ENCODE measurements at regions not wholly inside any gene's neighbourhood (a gene's known extent, or its start where the extent isn't known, plus 50 kb on each side); places are given as distances from the start of the nearest gene placed in this dataset.

GRCh38 chr3:178446059-178446458, 90.2 kb upstream of the KCNMB2 start:
- no peaks in the 10 kb centered on the region for H3K36me3 ChIP-seq (ENCODE audit: control insufficient read depth, insufficient read depth, low read length)
- H3K9ac ChIP-seq (ENCODE audit: low read length) = no peak overlapping the region
- H3K4me3 ChIP-seq (ENCODE audit: low read length) = no peak overlapping the region
- no peaks in the 10 kb centered on the region for H3K27me3 ChIP-seq (ENCODE audit: control insufficient read depth, insufficient read depth, low read length)
- H3K4me1 ChIP-seq (ENCODE audit: control insufficient read depth, insufficient read depth, low read length) = no peaks in the 10 kb centered on the region
- H3K27ac ChIP-seq (ENCODE audit: low read depth, low read length) = no peak overlapping the region

GRCh38 chr3:178450476-178450875, 85.8 kb upstream of the KCNMB2 start:
- no peak overlapping the region for H3K4me3 ChIP-seq (ENCODE audit: low read length)
- no peak overlapping the region for H3K27ac ChIP-seq (ENCODE audit: low read depth, low read length)
- H3K4me1 ChIP-seq (ENCODE audit: control insufficient read depth, insufficient read depth, low read length) = peaks cover 3% of the 10 kb centered on the region
- H3K9ac ChIP-seq (ENCODE audit: low read length) = no peak overlapping the region
- no peaks in the 10 kb centered on the region for H3K36me3 ChIP-seq (ENCODE audit: control insufficient read depth, insufficient read depth, low read length)
- H3K27me3 ChIP-seq (ENCODE audit: control insufficient read depth, insufficient read depth, low read length) = no peaks in the 10 kb centered on the region

- Histone ChIP-seq H3K4me1 (ENCODE audit: control insufficient read depth, insufficient read depth, low read length) (peaks cover 3% of the 10 kb centered on the region), H3K36me3 (ENCODE audit: control insufficient read depth, insufficient read depth, low read length) (no peaks in the 10 kb centered on the region), H3K27ac (ENCODE audit: low read depth, low read length) (no peak overlapping the region), H3K9ac (ENCODE audit: low read length) (no peak overlapping the region), H3K27me3 (ENCODE audit: control insufficient read depth, insufficient read depth, low read length) (no peaks in the 10 kb centered on the region), H3K4me3 (ENCODE audit: low read length) (no peak overlapping the region)
Measured at GRCh38 chr3:178451799-178452198, 84.4 kb upstream of the KCNMB2 start.

- no peaks in the 10 kb centered on the region for H3K27me3 ChIP-seq (ENCODE audit: control insufficient read depth, insufficient read depth, low read length)
- H3K9ac ChIP-seq (ENCODE audit: low read length) = no peak overlapping the region
- no peaks in the 10 kb centered on the region for H3K36me3 ChIP-seq (ENCODE audit: control insufficient read depth, insufficient read depth, low read length)
- peaks cover 3% of the 10 kb centered on the region for H3K4me1 ChIP-seq (ENCODE audit: control insufficient read depth, insufficient read depth, low read length)
- H3K27ac ChIP-seq (ENCODE audit: low read depth, low read length) = no peak overlapping the region
- no peak overlapping the region for H3K4me3 ChIP-seq (ENCODE audit: low read length)
Measured at GRCh38 chr3:178454726-178455125, 81.5 kb upstream of the KCNMB2 start.

GRCh38 chr3:178455226-178455625, 81.0 kb upstream of the KCNMB2 start:
- Histone ChIP-seq H3K4me1 (ENCODE audit: control insufficient read depth, insufficient read depth, low read length) (peaks cover 3% of the 10 kb centered on the region), H3K9ac (ENCODE audit: low read length) (no peak overlapping the region), H3K27me3 (ENCODE audit: control insufficient read depth, insufficient read depth, low read length) (no peaks in the 10 kb centered on the region), H3K4me3 (ENCODE audit: low read length) (no peak overlapping the region), H3K27ac (ENCODE audit: low read depth, low read length) (no peak overlapping the region), H3K36me3 (ENCODE audit: control insufficient read depth, insufficient read depth, low read length) (no peaks in the 10 kb centered on the region)

GRCh38 chr3:178455946-178456345, 80.3 kb upstream of the KCNMB2 start:
- H3K4me3 ChIP-seq (ENCODE audit: low read length) = no peak overlapping the region
- no peak overlapping the region for H3K9ac ChIP-seq (ENCODE audit: low read length)
- H3K27ac ChIP-seq (ENCODE audit: low read depth, low read length) = no peak overlapping the region
- H3K36me3 ChIP-seq (ENCODE audit: control insufficient read depth, insufficient read depth, low read length) = no peaks in the 10 kb centered on the region
- no peaks in the 10 kb centered on the region for H3K27me3 ChIP-seq (ENCODE audit: control insufficient read depth, insufficient read depth, low read length)
- H3K4me1 ChIP-seq (ENCODE audit: control insufficient read depth, insufficient read depth, low read length) = peaks cover 3% of the 10 kb centered on the region

- peaks cover 3% of the 10 kb centered on the region for H3K4me1 ChIP-seq (ENCODE audit: control insufficient read depth, insufficient read depth, low read length)
- H3K9ac ChIP-seq (ENCODE audit: low read length) = no peak overlapping the region
- no peak overlapping the region for H3K27ac ChIP-seq (ENCODE audit: low read depth, low read length)
- no peaks in the 10 kb centered on the region for H3K36me3 ChIP-seq (ENCODE audit: control insufficient read depth, insufficient read depth, low read length)
- no peak overlapping the region for H3K4me3 ChIP-seq (ENCODE audit: low read length)
- no peaks in the 10 kb centered on the region for H3K27me3 ChIP-seq (ENCODE audit: control insufficient read depth, insufficient read depth, low read length)
Measured at GRCh38 chr3:178456621-178457285, 79.5 kb upstream of the KCNMB2 start.

GRCh38 chr3:178457511-178457910, 78.7 kb upstream of the KCNMB2 start:
- Histone ChIP-seq H3K4me3 (ENCODE audit: low read length) (no peak overlapping the region), H3K4me1 (ENCODE audit: control insufficient read depth, insufficient read depth, low read length) (peaks cover 3% of the 10 kb centered on the region), H3K9ac (ENCODE audit: low read length) (no peak overlapping the region), H3K36me3 (ENCODE audit: control insufficient read depth, insufficient read depth, low read length) (no peaks in the 10 kb centered on the region), H3K27me3 (ENCODE audit: control insufficient read depth, insufficient read depth, low read length) (no peaks in the 10 kb centered on the region), H3K27ac (ENCODE audit: low read depth, low read length) (no peak overlapping the region)

GRCh38 chr3:178458313-178459037, 77.8 kb upstream of the KCNMB2 start:
- Histone ChIP-seq H3K27ac (ENCODE audit: low read depth, low read length) (no peak overlapping the region), H3K4me3 (ENCODE audit: low read length) (no peak overlapping the region), H3K27me3 (ENCODE audit: control insufficient read depth, insufficient read depth, low read length) (no peaks in the 10 kb centered on the region)

GRCh38 chr3:178459038-178459410, 77.2 kb upstream of the KCNMB2 start:
- Histone ChIP-seq H3K4me1 (ENCODE audit: control insufficient read depth, insufficient read depth, low read length) (peaks cover 3% of the 10 kb centered on the region), H3K4me3 (ENCODE audit: low read length) (no peak overlapping the region), H3K9ac (ENCODE audit: low read length) (no peak overlapping the region), H3K27ac (ENCODE audit: low read depth, low read length) (no peak overlapping the region), H3K27me3 (ENCODE audit: control insufficient read depth, insufficient read depth, low read length) (no peaks in the 10 kb centered on the region), H3K36me3 (ENCODE audit: control insufficient read depth, insufficient read depth, low read length) (no peaks in the 10 kb centered on the region)

More at GRCh38 chr3:178458313-178459037, 77.8 kb upstream of the KCNMB2 start:
- no peaks in the 10 kb centered on the region for H3K36me3 ChIP-seq (ENCODE audit: control insufficient read depth, insufficient read depth, low read length)
- no peak overlapping the region for H3K9ac ChIP-seq (ENCODE audit: low read length)
- peaks cover 3% of the 10 kb centered on the region for H3K4me1 ChIP-seq (ENCODE audit: control insufficient read depth, insufficient read depth, low read length)

- Histone ChIP-seq H3K4me1 (ENCODE audit: control insufficient read depth, insufficient read depth, low read length) (no peaks in the 10 kb centered on the region), H3K27me3 (ENCODE audit: control insufficient read depth, insufficient read depth, low read length) (no peaks in the 10 kb centered on the region), H3K9ac (ENCODE audit: low read length) (no peak overlapping the region), H3K36me3 (ENCODE audit: control insufficient read depth, insufficient read depth, low read length) (no peaks in the 10 kb centered on the region), H3K27ac (ENCODE audit: low read depth, low read length) (no peak overlapping the region), H3K4me3 (ENCODE audit: low read length) (no peak overlapping the region)
Measured at GRCh38 chr3:178465260-178466180, 70.7 kb upstream of the KCNMB2 start.

- Histone ChIP-seq H3K9ac (ENCODE audit: low read length) (no peak overlapping the region), H3K27me3 (ENCODE audit: control insufficient read depth, insufficient read depth, low read length) (no peaks in the 10 kb centered on the region), H3K4me1 (ENCODE audit: control insufficient read depth, insufficient read depth, low read length) (no peaks in the 10 kb centered on the region), H3K27ac (ENCODE audit: low read depth, low read length) (no peak overlapping the region), H3K36me3 (ENCODE audit: control insufficient read depth, insufficient read depth, low read length) (no peaks in the 10 kb centered on the region), H3K4me3 (ENCODE audit: low read length) (no peak overlapping the region)
Measured at GRCh38 chr3:178472941-178473340, 63.3 kb upstream of the KCNMB2 start.

All from rectal smooth muscle tissue (tissue), 1 donor.